ENCODE measurements at regions not wholly inside any gene's neighbourhood (a gene's known extent, or its start where the extent isn't known, plus 50 kb on each side); places are given as distances from the start of the nearest gene placed in this dataset.

DNA sequence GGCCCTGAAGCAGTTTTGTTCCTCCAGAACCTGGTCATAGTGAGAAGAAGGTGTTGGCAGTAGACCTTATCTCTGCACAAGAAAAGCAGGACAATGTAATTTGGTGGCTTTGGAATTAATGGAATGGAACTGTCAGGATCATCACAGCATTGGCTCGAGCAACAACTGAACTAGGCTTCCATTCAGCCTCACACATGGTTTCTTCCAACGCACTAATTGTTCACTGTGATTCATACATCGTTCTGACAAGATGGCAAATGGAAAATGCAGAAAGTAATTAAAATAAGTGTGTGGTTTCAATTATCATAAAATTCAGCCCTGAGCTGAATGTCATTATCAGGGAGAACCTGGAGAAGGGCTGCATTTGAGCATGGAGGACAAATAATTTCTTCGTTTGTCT is 80.6 kb downstream of the MFSD1 start:
- Histone ChIP-seq H3K9ac (no peak overlapping the region), H3K4me3 (ENCODE audit: low read depth, low read length) (no peak overlapping the region), H3K27ac (no peak overlapping the region), H2AFZ (no peak overlapping the region), H3K9me3 (ENCODE audit: control insufficient read depth, low read length) (no peaks in the 10 kb centered on the region), H3K79me2 (no peaks in the 10 kb centered on the region), H3K36me3 (ENCODE audit: control insufficient read depth, insufficient read depth, low read length) (no peaks in the 10 kb centered on the region), H3K4me2 (ENCODE audit: low read length) (no peak overlapping the region), H3K4me1 (no peaks in the 10 kb centered on the region), H3K27me3 (ENCODE audit: control insufficient read depth, insufficient read depth, low read length) (no peaks in the 10 kb centered on the region)
- TF ChIP-seq, protein P1, sequence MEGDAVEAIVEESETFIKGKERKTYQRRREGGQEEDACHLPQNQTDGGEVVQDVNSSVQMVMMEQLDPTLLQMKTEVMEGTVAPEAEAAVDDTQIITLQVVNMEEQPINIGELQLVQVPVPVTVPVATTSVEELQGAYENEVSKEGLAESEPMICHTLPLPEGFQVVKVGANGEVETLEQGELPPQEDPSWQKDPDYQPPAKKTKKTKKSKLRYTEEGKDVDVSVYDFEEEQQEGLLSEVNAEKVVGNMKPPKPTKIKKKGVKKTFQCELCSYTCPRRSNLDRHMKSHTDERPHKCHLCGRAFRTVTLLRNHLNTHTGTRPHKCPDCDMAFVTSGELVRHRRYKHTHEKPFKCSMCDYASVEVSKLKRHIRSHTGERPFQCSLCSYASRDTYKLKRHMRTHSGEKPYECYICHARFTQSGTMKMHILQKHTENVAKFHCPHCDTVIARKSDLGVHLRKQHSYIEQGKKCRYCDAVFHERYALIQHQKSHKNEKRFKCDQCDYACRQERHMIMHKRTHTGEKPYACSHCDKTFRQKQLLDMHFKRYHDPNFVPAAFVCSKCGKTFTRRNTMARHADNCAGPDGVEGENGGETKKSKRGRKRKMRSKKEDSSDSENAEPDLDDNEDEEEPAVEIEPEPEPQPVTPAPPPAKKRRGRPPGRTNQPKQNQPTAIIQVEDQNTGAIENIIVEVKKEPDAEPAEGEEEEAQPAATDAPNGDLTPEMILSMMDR (IDR thresholded peaks at IDR 0.05), result no peak

DNA sequence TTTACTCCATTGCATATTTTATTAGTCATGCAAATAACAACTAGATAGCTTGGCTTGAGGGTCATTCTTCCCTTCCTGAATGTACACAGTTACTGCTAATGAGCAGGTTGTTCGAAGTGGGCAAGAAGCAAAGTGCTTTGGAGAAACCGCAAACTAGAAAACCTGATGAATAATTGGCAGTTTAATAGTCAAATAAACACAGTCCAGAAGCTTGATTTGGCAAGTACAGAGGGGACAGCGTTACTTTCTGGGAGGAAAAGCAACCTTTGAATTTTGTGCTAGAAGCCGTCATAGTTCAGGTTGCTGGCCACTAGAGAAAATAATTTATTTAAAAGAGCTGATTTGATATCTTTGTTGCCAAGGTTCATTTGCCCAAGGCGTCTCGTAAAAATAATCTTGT is 94.9 kb downstream of the MFSD1 start:
- Histone ChIP-seq H3K4me2 (ENCODE audit: low read length) (no peak overlapping the region), H3K27me3 (ENCODE audit: control insufficient read depth, insufficient read depth, low read length) (no peaks in the 10 kb centered on the region), H3K4me3 (ENCODE audit: low read depth, low read length) (no peak overlapping the region), H3K27ac (no peak overlapping the region), H3K9ac (no peak overlapping the region), H3K79me2 (no peaks in the 10 kb centered on the region), H3K36me3 (ENCODE audit: control insufficient read depth, insufficient read depth, low read length) (no peaks in the 10 kb centered on the region), H2AFZ (no peak overlapping the region), H3K4me1 (no peaks in the 10 kb centered on the region), H3K9me3 (ENCODE audit: control insufficient read depth, low read length) (no peaks in the 10 kb centered on the region)
- TF ChIP-seq, protein P1 (IDR thresholded peaks at IDR 0.05), result no peak

DNA sequence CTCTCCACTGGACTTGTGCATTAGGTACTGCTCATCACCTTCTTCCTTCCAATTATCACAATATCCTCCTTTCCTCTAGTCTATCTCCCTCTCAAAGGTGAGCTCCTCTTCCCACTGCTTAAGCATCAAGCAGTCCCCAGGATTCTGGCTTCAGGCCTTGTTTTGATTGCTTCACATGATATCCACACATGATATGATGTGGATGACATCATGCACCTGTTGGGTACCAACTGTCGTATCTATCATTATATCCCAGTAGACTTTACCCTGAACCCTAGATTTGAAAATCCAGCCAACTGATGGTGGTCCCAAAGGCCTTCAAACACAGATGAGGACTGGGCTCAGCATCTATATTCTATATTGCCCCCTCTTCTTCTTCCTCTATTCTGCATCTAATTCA is 104.9 kb downstream of the MFSD1 start:
- H3K9me3 ChIP-seq (ENCODE audit: control insufficient read depth, low read length), result no peaks in the 10 kb centered on the region
- no peaks in the 10 kb centered on the region for H3K79me2 ChIP-seq
- H3K27me3 ChIP-seq (ENCODE audit: control insufficient read depth, insufficient read depth, low read length), result no peaks in the 10 kb centered on the region
- H3K4me1 ChIP-seq, result no peaks in the 10 kb centered on the region
- no peak overlapping the region for H3K9ac ChIP-seq
- no peak overlapping the region for H2AFZ ChIP-seq
- H3K4me2 ChIP-seq (ENCODE audit: low read length), result no peak overlapping the region
- H3K4me3 ChIP-seq (ENCODE audit: low read depth, low read length), result no peak overlapping the region
- H3K27ac ChIP-seq, result no peak overlapping the region
- TF ChIP-seq, protein P1 (IDR thresholded peaks at IDR 0.05), result no peak
- H3K36me3 ChIP-seq (ENCODE audit: control insufficient read depth, insufficient read depth, low read length), result no peaks in the 10 kb centered on the region

DNA sequence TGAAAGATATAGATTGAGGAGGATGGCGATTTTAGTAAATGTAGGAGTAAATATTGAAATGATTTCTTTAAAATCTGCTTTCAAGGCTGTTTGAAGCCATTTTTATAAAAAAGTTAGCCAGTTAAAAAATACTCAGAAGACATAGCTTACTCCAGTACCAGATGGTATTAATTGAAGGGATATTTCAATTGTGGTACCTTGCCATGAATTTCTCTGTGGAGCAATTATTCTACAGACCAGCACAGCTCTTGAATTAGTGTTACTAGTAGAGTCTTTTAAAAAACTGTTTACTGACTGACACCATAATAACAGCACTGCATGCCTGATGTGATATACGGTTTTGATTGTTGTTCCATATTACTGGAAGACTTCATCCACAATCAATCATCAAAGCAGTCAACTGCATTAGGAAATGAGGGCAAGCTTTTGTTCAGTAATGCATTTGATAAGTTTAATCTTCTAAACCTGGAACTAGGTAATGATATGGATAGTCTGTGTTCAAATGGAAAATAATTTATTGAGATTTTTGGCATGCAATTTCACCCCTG is 106.4 kb downstream of the MFSD1 start:
- no peaks in the 10 kb centered on the region for H3K79me2 ChIP-seq
- no peak overlapping the region for H3K9ac ChIP-seq
- H3K4me1 ChIP-seq, result no peaks in the 10 kb centered on the region
- TF ChIP-seq, protein P1 (IDR thresholded peaks at IDR 0.05), result no peak
- H2AFZ ChIP-seq, result no peak overlapping the region
- H3K27ac ChIP-seq, result no peak overlapping the region
- H3K27me3 ChIP-seq (ENCODE audit: control insufficient read depth, insufficient read depth, low read length), result no peaks in the 10 kb centered on the region
- H3K36me3 ChIP-seq (ENCODE audit: control insufficient read depth, insufficient read depth, low read length), result no peaks in the 10 kb centered on the region
- H3K4me3 ChIP-seq (ENCODE audit: low read depth, low read length), result no peak overlapping the region
- no peaks in the 10 kb centered on the region for H3K9me3 ChIP-seq (ENCODE audit: control insufficient read depth, low read length)
- H3K4me2 ChIP-seq (ENCODE audit: low read length), result no peak overlapping the region

DNA sequence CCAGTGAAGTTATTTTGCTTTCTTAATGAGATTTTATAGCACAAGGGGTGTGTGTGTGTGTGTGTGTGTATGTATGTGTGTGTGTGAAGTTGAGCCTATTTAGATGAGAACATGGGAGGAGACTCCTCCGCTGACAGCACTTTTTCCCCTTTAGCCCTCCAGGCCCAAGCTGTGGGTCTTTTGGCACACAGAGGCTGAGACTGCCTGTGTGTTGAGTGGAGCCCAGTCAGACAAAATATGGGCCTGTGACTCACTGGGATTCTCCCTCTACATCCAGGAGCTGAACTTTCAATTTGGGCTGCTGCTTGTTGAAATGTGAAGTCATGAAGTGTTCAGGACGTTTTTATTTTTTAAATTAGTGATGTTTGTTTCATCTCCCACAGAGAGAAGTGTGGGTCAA is 108.0 kb downstream of the MFSD1 start:
- Histone ChIP-seq H3K4me1 (no peaks in the 10 kb centered on the region), H3K36me3 (ENCODE audit: control insufficient read depth, insufficient read depth, low read length) (no peaks in the 10 kb centered on the region), H2AFZ (no peak overlapping the region), H3K27me3 (ENCODE audit: control insufficient read depth, insufficient read depth, low read length) (no peaks in the 10 kb centered on the region), H3K4me3 (ENCODE audit: low read depth, low read length) (no peak overlapping the region), H3K9me3 (ENCODE audit: control insufficient read depth, low read length) (no peaks in the 10 kb centered on the region), H3K4me2 (ENCODE audit: low read length) (no peak overlapping the region), H3K27ac (no peak overlapping the region), H3K9ac (no peak overlapping the region), H3K79me2 (no peaks in the 10 kb centered on the region)
- TF ChIP-seq, protein P1 (IDR thresholded peaks at IDR 0.05), result no peak

Data from parathyroid adenoma (tissue), 2 donors.